Smooth muscle cell (in vitro differentiated cells): ENCODE measurements at regions not wholly inside any gene's neighbourhood (a gene's known extent, or its start where the extent isn't known, plus 50 kb on each side); places are given as distances from the start of the nearest gene placed in this dataset.
A peak's percentile ranks its signal among the peaks of the same experiment; 100 is the strongest.

Source experiments
- DNase-seq: peaks from one replicate; lab custom pipeline; 2025; ENCODE audit not compliant: unreplicated experiment; lab: John Stamatoyannopoulos, UW
- H2AFZ ChIP-seq: fragments of 200-600 bp; sonication (generic); 2 replicates; pipeline ENCODE4 v1.6.0; 2016; ENCODE audit warnings: antibody characterized with exemption, low read depth, mild to moderate bottlenecking
- H3F3A ChIP-seq: fragments of 200-600 bp; sonication (generic); 2 replicates; pipeline ENCODE4 v1.6.0; 2017; ENCODE audit warnings: antibody characterized with exemption, low read depth
- H3K27ac ChIP-seq: fragments of 200-600 bp; sonication (generic); 2 replicates; pipeline ENCODE4 v1.5.1; 2016; ENCODE audit warnings: low read depth, mild to moderate bottlenecking
- H3K27me3 ChIP-seq: fragments of 200-600 bp; sonication (generic); 2 replicates; pipeline ENCODE4 v1.6.1; 2016; ENCODE audit warnings: low read depth, mild to moderate bottlenecking
- H3K36me3 ChIP-seq: fragments of 200-600 bp; sonication (generic); 2 replicates; pipeline ENCODE4 v1.5.1; 2016; ENCODE audit warnings: low read depth
- H3K4me1 ChIP-seq: fragments of 200-600 bp; sonication (generic); 2 replicates; pipeline ENCODE4 v1.5.1; 2016; ENCODE audit warnings: low read depth
- H3K4me2 ChIP-seq: fragments of 200-600 bp; sonication (generic); 2 replicates; pipeline ENCODE4 v1.6.0; 2016; ENCODE audit warnings: mild to moderate bottlenecking
- H3K4me3 ChIP-seq: fragments of 200-600 bp; sonication (generic); 2 replicates; pipeline ENCODE4 v1.5.1; 2016; ENCODE audit warnings: mild to moderate bottlenecking
- H3K79me2 ChIP-seq: fragments of 200-600 bp; sonication (generic); 2 replicates; pipeline ENCODE4 v1.6.0; 2016; ENCODE audit warnings: low read depth, mild to moderate bottlenecking
- H3K9ac ChIP-seq: fragments of 200-600 bp; sonication (generic); 2 replicates; pipeline ENCODE4 v1.6.0; 2016; ENCODE audit warnings: low read depth
- H3K9me3 ChIP-seq: fragments of 200-600 bp; sonication (generic); replicated peaks from 2 replicates; pipeline ENCODE4 v1.5.1; 2016; ENCODE audit warnings: low read depth
- H4K20me1 ChIP-seq: fragments of 200-600 bp; sonication (generic); 2 replicates; pipeline ENCODE4 v1.6.0; 2016; ENCODE audit warnings: low read depth
- WGBS: methylation state at CpG from one replicate; pipeline ENCODE4 v1.1.7; 2016; ENCODE audit warnings: low lambda C conversion rate; 5-methylcytosine and 5-hydroxymethylcytosine counted together
- TF ChIP-seq, protein P1 (sequence below): fragments of 200-600 bp; sonication (generic); IDR thresholded peaks from 2 replicates; pipeline ENCODE4 v1.5.1; 2017; ENCODE audit warnings: borderline replicate concordance, mild to moderate bottlenecking, antibody characterized with exemption; ENCODE audit not compliant: insufficient read depth, poor library complexity, severe bottlenecking

DNA sequence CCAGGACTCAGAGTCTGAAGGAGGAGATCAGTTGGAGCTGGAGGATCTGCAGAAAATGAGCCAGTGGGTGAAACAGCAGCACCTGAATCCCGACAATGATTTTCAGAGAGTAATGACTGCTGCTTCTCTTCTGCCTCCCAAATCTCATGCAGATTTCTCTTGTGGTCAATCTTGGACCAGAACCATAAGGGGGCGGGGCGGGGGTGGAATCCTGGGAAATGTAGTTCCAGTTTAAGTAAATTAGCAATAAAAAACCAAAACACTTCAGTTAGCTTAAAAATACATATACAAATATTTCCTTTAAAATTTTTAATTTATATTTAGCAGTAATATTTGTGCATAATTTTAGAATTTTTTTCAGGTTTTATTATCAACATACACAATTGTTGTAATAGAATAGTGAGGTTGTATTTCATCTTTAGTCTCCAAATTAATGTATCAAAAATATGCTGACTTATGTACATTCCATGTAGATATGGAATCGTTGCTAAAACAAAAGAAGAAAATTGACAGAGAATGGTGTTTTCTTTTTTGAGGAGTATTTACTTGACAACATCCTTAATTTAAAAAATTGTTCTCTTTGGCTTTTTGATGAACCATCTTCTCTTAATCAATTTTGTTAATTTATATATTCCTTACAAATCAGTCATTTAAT, 223.5 kb upstream of the SYT10 start:
- Histone ChIP-seq H4K20me1 (no peaks in the 10 kb centered on the region), H3K27me3 (no peaks in the 10 kb centered on the region), H3K9me3 (no peaks in the 10 kb centered on the region), H3F3A (no peaks in the 10 kb centered on the region), H3K4me1 (no peaks in the 10 kb centered on the region), H3K9ac (no peak overlapping the region), H3K4me2 (no peak overlapping the region), H3K27ac (no peak overlapping the region), H3K79me2 (no peaks in the 10 kb centered on the region), H3K36me3 (no peaks in the 10 kb centered on the region), H2AFZ (no peak overlapping the region), H3K4me3 (no peak overlapping the region)
- 93% methylated on average over 4 of the region's 4 CpGs for WGBS
- TF ChIP-seq, protein P1, sequence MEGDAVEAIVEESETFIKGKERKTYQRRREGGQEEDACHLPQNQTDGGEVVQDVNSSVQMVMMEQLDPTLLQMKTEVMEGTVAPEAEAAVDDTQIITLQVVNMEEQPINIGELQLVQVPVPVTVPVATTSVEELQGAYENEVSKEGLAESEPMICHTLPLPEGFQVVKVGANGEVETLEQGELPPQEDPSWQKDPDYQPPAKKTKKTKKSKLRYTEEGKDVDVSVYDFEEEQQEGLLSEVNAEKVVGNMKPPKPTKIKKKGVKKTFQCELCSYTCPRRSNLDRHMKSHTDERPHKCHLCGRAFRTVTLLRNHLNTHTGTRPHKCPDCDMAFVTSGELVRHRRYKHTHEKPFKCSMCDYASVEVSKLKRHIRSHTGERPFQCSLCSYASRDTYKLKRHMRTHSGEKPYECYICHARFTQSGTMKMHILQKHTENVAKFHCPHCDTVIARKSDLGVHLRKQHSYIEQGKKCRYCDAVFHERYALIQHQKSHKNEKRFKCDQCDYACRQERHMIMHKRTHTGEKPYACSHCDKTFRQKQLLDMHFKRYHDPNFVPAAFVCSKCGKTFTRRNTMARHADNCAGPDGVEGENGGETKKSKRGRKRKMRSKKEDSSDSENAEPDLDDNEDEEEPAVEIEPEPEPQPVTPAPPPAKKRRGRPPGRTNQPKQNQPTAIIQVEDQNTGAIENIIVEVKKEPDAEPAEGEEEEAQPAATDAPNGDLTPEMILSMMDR, result no peak
- DNase-seq, result no peak

DNA sequence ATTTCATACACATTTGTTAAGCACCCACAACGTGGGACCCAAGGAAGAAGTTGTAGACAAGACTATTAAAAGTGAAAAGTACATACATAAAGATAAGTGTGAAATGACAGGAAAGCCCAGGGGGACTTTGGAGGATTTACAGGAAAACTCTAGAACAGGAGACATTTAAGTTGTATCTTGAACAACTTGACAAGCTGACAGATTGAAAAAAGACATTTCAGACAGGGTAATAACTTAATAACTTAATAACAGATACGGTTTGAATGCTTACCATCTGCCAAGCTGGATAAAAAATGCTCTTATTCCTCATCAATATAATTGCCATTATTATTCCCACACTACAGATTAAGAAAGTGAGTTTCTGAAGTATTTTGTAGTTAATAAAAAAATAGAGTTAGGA, 229.7 kb upstream of the SYT10 start:
- no peak for DNase-seq
- peak overlapping the region; percentile 24 for H2AFZ ChIP-seq

DNA sequence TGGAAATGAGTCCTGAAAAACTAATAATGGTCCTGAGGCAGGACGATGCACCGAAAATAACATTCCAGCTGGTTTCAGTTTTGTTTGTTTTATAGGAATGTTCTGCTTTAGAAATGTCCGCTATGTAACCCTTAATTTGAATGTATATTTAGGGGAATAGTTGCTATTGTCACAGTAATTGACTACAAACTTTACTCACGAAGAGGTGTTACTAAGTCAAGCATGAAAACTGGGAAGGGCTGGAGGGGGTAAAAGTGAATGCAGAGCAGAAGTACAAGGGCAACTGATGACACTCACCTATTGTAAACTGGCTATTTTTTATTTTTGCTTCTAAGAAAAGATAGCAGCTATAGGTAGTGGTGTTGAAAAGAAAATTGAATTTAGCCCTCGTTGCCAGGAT, 230.7 kb upstream of the SYT10 start:
- H3F3A ChIP-seq, result no peaks in the 10 kb centered on the region
- H3K4me2 ChIP-seq, result no peak overlapping the region
- no peaks in the 10 kb centered on the region for H3K36me3 ChIP-seq
- TF ChIP-seq, protein P1, result no peak
- H3K27ac ChIP-seq, result no peak overlapping the region
- no peaks in the 10 kb centered on the region for H3K4me1 ChIP-seq
- peak overlapping the region; percentile 3 for H2AFZ ChIP-seq
- 50% methylated on average over 5 of the region's 5 CpGs for WGBS
- H3K27me3 ChIP-seq, result no peaks in the 10 kb centered on the region
- H3K9me3 ChIP-seq, result no peaks in the 10 kb centered on the region
- DNase-seq, result no peak
- H3K79me2 ChIP-seq, result no peaks in the 10 kb centered on the region
- H3K4me3 ChIP-seq, result no peak overlapping the region
- H4K20me1 ChIP-seq, result no peaks in the 10 kb centered on the region
- H3K9ac ChIP-seq, result no peak overlapping the region

More for the DNA sequence above, 229.7 kb upstream of the SYT10 start:
- no peak overlapping the region for H3K4me2 ChIP-seq
- no peak overlapping the region for H3K4me3 ChIP-seq
- no peaks in the 10 kb centered on the region for H3K79me2 ChIP-seq
- H3K27ac ChIP-seq, result no peak overlapping the region
- TF ChIP-seq, protein P1, result no peak
- H3K27me3 ChIP-seq, result no peaks in the 10 kb centered on the region
- no peaks in the 10 kb centered on the region for H3F3A ChIP-seq
- H4K20me1 ChIP-seq, result no peaks in the 10 kb centered on the region
- no peaks in the 10 kb centered on the region for H3K4me1 ChIP-seq
- H3K9ac ChIP-seq, result no peak overlapping the region
- no peaks in the 10 kb centered on the region for H3K9me3 ChIP-seq
- WGBS, result 48% methylated on average over 2 of the region's 2 CpGs
- H3K36me3 ChIP-seq, result no peaks in the 10 kb centered on the region

DNA sequence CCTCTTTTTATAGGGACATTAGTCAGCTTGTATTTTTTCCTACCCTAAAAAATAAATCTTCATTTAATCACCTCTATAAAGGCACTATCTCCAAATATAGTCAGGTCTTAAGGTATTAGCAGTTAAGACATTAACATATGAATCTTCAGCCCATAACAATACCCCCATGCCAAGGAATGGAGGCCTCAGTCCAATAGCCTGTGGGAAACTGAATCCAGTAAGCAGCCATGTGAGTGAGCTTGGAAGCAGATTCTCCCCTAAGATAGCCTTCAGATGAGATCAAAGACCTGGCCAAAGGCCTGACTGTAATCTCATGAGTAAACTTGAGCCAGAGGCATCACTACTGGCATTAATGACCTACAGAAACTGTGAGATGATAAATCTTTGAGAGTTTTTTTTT, 232.1 kb upstream of the SYT10 start:
- Histone ChIP-seq H3K4me3 (no peak overlapping the region), H3K9me3 (no peaks in the 10 kb centered on the region), H3F3A (no peaks in the 10 kb centered on the region), H4K20me1 (no peaks in the 10 kb centered on the region), H3K79me2 (no peaks in the 10 kb centered on the region), H3K27ac (no peak overlapping the region), H3K36me3 (no peaks in the 10 kb centered on the region), H3K4me1 (no peaks in the 10 kb centered on the region), H2AFZ (no peak overlapping the region), H3K4me2 (no peak overlapping the region), H3K9ac (no peak overlapping the region), H3K27me3 (no peaks in the 10 kb centered on the region)
- TF ChIP-seq, protein P1, result no peak
- DNase-seq, result no peak
